Ascending aorta (tissue), 2 donors: ENCODE measurements at regions not wholly inside any gene's neighbourhood (a gene's known extent, or its start where the extent isn't known, plus 50 kb on each side); places are given as distances from the start of the nearest gene placed in this dataset.

ENCODE experiments used
- DNase-seq, 2 donors: peaks; one replicate each; pipeline ENCODE4 v3.0.0-alpha.2; 2019; ENCODE audit warnings: low spot score in 2 of 2
- H3K27ac ChIP-seq, 2 donors: fragments of 200-600 bp; sonication (generic); one replicate each; pipeline ENCODE4 v1.5.1; 2016 to 2017; ENCODE audit warnings: mild to moderate bottlenecking in 1 of 2
- H3K27me3 ChIP-seq: fragments of 200-600 bp; sonication (generic); one replicate; pipeline ENCODE4 v1.5.1; 2017
- H3K36me3 ChIP-seq, 2 donors: fragments of 200-600 bp; sonication (generic); one replicate each; pipeline ENCODE4 v1.5.1; 2016
- H3K4me1 ChIP-seq, 2 donors: fragments of 200-600 bp; sonication (generic); one replicate each; pipeline ENCODE4 v1.5.1; 2016 to 2017; ENCODE audit warnings: mild to moderate bottlenecking in 1 of 2
- H3K4me3 ChIP-seq, 2 donors: fragments of 200-600 bp; sonication (generic); one replicate each; pipeline ENCODE4 v1.5.1; 2016 to 2017; ENCODE audit warnings: mild to moderate bottlenecking in 1 of 2
- H3K9me3 ChIP-seq, 2 donors: fragments of 200-600 bp; sonication (generic); one replicate each; pipeline ENCODE4 v1.5.1; 2016
- intact Hi-C: fragments of 100-400 bp; cut with DNase I; formaldehyde crosslinking; loops from one replicate; pipeline ENCODE4 v1.15.1; 2023
- TF ChIP-seq, protein P1 (sequence below), 3 experiments: fragments of 200-600 bp in 2 of 3; fragments of 450-650 bp in 1 of 3; sonication (generic) in 2 of 3; IDR thresholded peaks; one replicate each; pipeline ENCODE4 v1.5.1; 2016 to 2019; ENCODE audit warnings: antibody characterized with exemption in 3 of 3, mild to moderate bottlenecking in 1 of 3, moderate library complexity in 1 of 3

DNA sequence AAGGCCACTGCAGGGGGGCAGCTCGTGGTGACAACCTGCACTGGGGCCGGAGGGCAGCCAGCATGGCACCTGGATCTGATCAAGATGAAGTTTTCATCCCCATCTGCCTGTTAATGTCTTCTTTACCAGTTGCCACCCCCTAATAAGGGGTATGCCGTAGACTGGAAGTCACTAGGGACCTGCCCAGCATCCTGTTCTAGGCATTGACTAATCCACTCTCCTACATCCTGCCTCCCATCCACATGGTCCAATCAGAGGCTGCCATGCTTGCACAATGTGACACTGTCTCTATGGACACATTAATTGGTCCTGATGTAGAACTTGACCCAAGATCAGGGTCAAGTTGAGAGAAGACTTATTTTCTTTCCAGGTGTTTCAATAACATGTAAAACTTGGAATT, 95.1 kb upstream of the LCLAT1 start:
- intact Hi-C loops = no loop called here
- Histone ChIP-seq H3K27me3 (no peaks in the 10 kb centered on the region), H3K4me3 (no peak overlapping the region), H3K9me3 (no peaks in the 10 kb centered on the region), H3K27ac (no peak overlapping the region), H3K4me1 (peaks cover 0 to 6% of the 10 kb centered on the region in 2 donors), H3K36me3 (no peaks in the 10 kb centered on the region)
- DNase-seq = no peak
- TF ChIP-seq, protein P1, sequence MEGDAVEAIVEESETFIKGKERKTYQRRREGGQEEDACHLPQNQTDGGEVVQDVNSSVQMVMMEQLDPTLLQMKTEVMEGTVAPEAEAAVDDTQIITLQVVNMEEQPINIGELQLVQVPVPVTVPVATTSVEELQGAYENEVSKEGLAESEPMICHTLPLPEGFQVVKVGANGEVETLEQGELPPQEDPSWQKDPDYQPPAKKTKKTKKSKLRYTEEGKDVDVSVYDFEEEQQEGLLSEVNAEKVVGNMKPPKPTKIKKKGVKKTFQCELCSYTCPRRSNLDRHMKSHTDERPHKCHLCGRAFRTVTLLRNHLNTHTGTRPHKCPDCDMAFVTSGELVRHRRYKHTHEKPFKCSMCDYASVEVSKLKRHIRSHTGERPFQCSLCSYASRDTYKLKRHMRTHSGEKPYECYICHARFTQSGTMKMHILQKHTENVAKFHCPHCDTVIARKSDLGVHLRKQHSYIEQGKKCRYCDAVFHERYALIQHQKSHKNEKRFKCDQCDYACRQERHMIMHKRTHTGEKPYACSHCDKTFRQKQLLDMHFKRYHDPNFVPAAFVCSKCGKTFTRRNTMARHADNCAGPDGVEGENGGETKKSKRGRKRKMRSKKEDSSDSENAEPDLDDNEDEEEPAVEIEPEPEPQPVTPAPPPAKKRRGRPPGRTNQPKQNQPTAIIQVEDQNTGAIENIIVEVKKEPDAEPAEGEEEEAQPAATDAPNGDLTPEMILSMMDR (IDR thresholded peaks at IDR 0.05) = no peak

DNA sequence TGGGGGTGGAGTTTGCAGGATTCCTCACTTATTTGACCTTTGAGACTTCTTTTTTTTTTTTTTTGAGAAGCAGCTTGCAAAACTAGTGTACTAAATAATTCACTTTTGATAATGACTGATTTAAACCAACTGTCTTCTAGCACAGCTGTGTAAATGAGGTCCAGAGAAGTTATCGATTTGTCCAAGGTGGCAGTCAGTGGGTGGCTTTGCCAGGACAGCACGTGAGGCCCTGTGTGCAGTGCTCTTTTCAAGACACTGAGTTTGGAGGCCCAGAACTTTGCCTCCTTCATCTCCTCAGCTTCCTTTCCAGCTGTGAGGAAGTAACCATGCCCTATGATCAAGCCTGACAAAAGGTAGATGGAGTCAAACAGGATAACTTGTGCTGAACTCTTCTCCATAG, 92.9 kb upstream of the LCLAT1 start:
- H3K9me3 ChIP-seq = no peaks in the 10 kb centered on the region
- H3K27me3 ChIP-seq = no peaks in the 10 kb centered on the region
- no peaks in the 10 kb centered on the region for H3K4me1 ChIP-seq
- intact Hi-C loops = no loop called here
- H3K4me3 ChIP-seq = no peak overlapping the region
- H3K36me3 ChIP-seq = no peaks in the 10 kb centered on the region
- H3K27ac ChIP-seq = no peak overlapping the region
- TF ChIP-seq, protein P1 (IDR thresholded peaks at IDR 0.05) = no peak
- DNase-seq = no peak

DNA sequence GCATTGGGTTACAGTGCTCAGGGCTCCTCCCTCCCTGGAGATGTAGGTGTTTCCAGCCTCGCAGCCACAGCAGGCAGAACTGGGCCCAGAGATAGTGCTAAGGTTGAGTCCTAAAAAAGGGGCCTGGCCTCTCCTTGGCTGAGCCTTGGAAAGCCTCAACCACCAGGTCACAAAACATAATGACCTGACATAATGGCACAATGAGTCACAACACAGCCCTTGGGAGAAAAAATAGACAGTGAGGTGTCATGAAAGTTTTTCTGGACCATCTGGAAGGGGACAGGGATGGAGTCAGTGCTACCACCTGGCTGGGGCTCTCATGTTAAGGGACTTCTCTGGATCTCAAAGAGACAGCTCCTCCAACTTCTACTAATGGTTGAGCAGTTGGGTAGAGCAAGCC, 92.4 kb upstream of the LCLAT1 start:
- no peaks in the 10 kb centered on the region for H3K36me3 ChIP-seq
- no peak overlapping the region for H3K27ac ChIP-seq
- H3K9me3 ChIP-seq = no peaks in the 10 kb centered on the region
- intact Hi-C loops = no loop called here
- TF ChIP-seq, protein P1 (IDR thresholded peaks at IDR 0.05) = no peak
- no peak overlapping the region for H3K4me3 ChIP-seq
- DNase-seq = no peak
- no peaks in the 10 kb centered on the region for H3K27me3 ChIP-seq
- H3K4me1 ChIP-seq = peaks cover 2 to 4% of the 10 kb centered on the region in 2 donors

DNA sequence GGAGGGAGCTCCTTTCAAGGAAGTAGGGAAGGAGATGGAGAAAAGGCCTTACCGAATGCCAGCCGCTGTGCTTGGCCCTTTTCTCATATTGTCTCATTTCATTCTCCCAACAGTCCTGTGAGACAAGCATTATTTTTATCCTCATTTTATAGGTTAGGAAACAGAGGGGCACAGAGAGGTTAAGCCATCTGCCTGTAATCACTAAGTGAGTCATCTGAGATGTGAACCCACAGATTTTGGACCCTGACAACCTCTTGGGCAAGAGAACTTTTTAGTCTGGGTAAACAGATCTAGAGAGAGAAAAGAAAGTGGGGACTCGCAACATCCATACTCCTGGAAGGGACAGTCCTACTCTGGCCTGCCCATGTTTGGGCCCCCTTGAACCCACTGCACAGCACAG, 91.7 kb upstream of the LCLAT1 start:
- TF ChIP-seq, protein P1 (IDR thresholded peaks at IDR 0.05) = no peak
- Histone ChIP-seq H3K27me3 (no peaks in the 10 kb centered on the region), H3K36me3 (no peaks in the 10 kb centered on the region), H3K27ac (no peak overlapping the region), H3K9me3 (no peaks in the 10 kb centered on the region), H3K4me3 (no peak overlapping the region), H3K4me1 (peaks cover 7 to 8% of the 10 kb centered on the region in 2 donors)
- intact Hi-C loops = no loop called here
- DNase-seq = no peak

DNA sequence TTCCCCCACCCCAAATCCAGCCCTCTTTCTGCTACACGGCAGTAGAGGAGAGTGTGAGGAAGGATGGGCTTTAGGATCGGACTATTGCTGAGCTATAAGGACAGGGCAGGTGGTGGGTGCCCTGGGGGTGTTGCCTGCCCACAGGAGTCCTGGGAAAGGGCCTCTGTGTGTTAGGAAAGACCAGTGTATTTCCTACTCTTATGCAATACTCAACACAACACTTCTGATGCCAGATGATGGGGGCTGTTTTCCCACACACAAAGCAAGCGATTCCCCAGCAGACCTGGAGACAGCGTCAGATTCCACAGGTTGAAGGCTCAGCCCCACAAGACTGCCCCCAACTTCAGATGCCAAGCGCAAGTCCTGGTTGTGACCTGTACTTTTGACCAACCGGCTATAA, 91.0 kb upstream of the LCLAT1 start:
- Histone ChIP-seq H3K4me3 (no peak overlapping the region), H3K27ac (no peak overlapping the region), H3K4me1 (peaks cover 7 to 16% of the 10 kb centered on the region in 2 donors), H3K36me3 (no peaks in the 10 kb centered on the region), H3K27me3 (no peaks in the 10 kb centered on the region), H3K9me3 (no peaks in the 10 kb centered on the region)
- TF ChIP-seq, protein P1 (IDR thresholded peaks at IDR 0.05) = no peak
- intact Hi-C loops = no loop called here
- no peak for DNase-seq

DNA sequence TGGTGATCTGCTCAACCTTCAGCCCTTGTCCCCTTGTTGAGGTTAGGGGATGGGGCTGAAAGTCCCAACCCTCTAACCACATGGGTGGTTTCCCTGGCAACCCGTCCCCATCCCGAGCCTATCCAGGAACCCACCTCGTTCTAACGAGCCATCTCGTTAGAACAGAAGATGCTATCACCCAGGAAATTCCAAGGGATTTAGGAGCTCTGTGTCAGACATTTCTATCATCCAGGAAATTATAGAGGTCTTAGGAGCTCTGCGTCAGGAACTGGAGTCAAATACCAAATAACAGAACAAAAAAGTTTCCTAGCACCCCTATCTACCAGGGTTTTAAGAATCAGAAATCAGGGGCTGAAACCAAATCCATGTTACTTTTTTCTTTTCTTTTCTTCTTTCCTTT, 90.3 kb upstream of the LCLAT1 start:
- no peak overlapping the region for H3K4me3 ChIP-seq
- no peaks in the 10 kb centered on the region for H3K9me3 ChIP-seq
- intact Hi-C loops = no loop called here
- TF ChIP-seq, protein P1 (IDR thresholded peaks at IDR 0.05) = no peak
- H3K27ac ChIP-seq = no peak overlapping the region
- no peaks in the 10 kb centered on the region for H3K36me3 ChIP-seq
- peaks cover 10 to 23% of the 10 kb centered on the region in 2 donors for H3K4me1 ChIP-seq
- H3K27me3 ChIP-seq = no peaks in the 10 kb centered on the region
- no peak for DNase-seq
